GM12874 (cell line): ENCODE measurements at regions not wholly inside any gene's neighbourhood (a gene's known extent, or its start where the extent isn't known, plus 50 kb on each side); places are given as distances from the start of the nearest gene placed in this dataset.

ENCODE experiments used
- TF ChIP-seq, protein P1 (sequence below): IDR thresholded peaks from 2 replicates; pipeline ENCODE4 v1.5.1; 2011; ENCODE audit warnings: low read depth, mild to moderate bottlenecking, control low read depth, low read length, moderate library complexity; ENCODE audit not compliant: insufficient read depth

DNA sequence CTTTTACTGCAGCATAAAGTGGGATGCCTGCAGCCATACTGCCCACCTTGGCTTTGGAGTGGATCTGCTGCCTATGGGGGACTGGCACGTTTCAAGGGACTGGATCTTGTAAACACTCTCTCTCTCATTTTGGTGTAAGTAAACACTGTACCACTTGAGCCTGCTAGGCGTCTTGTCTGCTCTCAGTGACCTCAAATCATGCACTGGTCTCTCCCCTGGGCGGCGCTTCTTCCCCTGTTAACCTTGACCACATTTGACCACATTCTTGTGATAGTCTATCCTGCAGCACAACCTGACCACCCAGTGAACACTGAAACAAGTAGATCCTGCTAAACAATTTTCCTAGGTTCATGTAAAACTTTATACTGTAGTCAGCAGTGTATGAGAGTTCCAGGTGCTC lies 82.6 kb upstream of the HNMT start:
- TF ChIP-seq, protein P1, sequence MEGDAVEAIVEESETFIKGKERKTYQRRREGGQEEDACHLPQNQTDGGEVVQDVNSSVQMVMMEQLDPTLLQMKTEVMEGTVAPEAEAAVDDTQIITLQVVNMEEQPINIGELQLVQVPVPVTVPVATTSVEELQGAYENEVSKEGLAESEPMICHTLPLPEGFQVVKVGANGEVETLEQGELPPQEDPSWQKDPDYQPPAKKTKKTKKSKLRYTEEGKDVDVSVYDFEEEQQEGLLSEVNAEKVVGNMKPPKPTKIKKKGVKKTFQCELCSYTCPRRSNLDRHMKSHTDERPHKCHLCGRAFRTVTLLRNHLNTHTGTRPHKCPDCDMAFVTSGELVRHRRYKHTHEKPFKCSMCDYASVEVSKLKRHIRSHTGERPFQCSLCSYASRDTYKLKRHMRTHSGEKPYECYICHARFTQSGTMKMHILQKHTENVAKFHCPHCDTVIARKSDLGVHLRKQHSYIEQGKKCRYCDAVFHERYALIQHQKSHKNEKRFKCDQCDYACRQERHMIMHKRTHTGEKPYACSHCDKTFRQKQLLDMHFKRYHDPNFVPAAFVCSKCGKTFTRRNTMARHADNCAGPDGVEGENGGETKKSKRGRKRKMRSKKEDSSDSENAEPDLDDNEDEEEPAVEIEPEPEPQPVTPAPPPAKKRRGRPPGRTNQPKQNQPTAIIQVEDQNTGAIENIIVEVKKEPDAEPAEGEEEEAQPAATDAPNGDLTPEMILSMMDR: no peak

DNA sequence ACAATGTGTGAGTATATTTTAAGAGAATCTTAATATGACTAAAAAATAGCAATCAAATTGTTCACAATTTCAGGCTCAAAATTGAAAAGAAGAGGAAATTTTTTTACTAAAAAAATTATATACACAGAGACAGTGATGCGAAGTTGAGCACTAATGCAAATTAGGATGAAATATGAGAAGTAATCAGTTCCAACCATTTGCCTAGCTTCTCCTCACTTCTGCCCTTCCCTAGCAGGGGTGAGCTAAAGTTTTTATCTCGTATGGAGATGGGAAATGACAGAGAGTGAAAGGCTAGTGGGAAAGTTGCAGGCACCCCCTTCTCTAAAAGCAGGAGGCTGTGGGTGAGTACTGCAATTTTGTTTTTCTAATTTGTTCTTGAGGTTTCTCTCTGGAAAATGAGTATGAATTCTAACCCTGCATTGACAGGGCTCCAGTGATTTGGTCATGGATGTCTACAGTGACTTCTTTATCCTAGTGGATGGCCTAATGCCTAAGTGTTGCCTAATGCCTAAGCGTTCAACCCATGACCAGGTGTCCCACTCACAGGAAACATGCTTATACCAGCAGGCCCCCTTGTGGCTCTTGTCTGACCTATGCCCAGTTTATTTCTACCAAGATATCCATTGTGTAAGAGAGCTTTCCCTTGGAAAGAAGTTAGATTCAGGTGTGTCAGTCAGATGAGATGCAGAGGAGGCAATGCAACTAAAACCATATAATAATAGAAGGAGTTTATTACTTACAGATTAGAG lies 78.0 kb upstream of the HNMT start:
- TF ChIP-seq, protein P1: 0 out of 2 replicates have a peak, but pooled peaks have one; percentile 3

GRCh38 chr2:137888845-137889244 lies 75.4 kb upstream of the HNMT start:
- TF ChIP-seq, protein P1: peak; percentile 19; the same call in 1 of the 2 replicates

DNA sequence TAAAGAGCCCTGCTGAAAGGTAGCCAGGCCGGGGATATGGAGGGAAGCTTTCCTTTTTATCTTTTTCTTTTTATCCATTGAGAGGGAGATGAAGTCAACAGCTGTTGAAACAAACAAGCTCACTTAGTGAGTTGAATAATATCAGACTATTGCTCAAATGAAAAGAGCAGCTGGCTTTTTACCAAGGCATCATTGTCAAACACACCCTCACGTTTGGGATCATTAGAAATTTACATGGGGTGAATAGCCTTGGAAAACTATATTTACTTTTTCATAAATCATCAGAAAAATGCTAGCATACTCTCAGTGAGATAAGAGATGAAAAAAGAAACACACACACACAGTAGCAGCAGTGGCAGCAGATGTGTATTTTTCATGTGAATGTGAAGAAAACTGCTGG lies 71.5 kb upstream of the HNMT start:
- TF ChIP-seq, protein P1: no peak

- TF ChIP-seq, protein P1: no peak
These were observed 71.1 kb upstream of the HNMT start for GRCh38 chr2:137893145-137893544.

DNA sequence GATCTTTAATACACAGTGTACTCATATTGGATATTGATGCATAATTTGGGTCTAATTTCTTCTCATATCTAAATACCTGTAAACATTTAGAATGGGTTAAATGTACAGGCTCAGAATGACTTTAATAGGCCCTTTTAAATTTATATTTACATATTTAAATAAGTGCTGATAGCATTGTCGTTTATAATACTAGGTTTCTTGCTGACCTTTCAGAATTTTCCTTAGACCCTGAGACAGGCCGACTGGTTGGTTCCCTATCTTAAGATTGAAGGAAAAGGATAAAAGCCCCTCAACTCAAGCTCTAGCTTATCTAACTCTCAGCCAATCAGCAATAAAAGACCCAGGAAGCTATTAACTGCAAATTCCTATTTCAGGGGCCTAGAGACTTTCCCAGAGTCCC lies 67.8 kb upstream of the HNMT start:
- TF ChIP-seq, protein P1: no peak

GRCh38 chr2:137897082-137897481 lies 67.2 kb upstream of the HNMT start:
- TF ChIP-seq, protein P1: no peak
